Testis (tissue), 2 donors: ENCODE measurements at regions not wholly inside any gene's neighbourhood (a gene's known extent, or its start where the extent isn't known, plus 50 kb on each side); places are given as distances from the start of the nearest gene placed in this dataset.

Experiments
- POLR2A ChIP-seq: fragments of 450-650 bp; IDR thresholded peaks from one replicate; pipeline ENCODE4 v1.6.1; 2017; ENCODE audit warnings: antibody characterized with exemption, mild to moderate bottlenecking, moderate library complexity
- TF ChIP-seq, protein P1 (sequence below), 3 experiments: fragments of 450-650 bp in 2 of 3; fragments of 200-600 bp in 1 of 3; sonication (generic) in 1 of 3; IDR thresholded peaks; one replicate each; pipeline ENCODE4 v1.5.1; 2016 to 2019; ENCODE audit warnings: antibody characterized with exemption in 3 of 3, mild to moderate bottlenecking in 2 of 3, moderate library complexity in 1 of 3

DNA sequence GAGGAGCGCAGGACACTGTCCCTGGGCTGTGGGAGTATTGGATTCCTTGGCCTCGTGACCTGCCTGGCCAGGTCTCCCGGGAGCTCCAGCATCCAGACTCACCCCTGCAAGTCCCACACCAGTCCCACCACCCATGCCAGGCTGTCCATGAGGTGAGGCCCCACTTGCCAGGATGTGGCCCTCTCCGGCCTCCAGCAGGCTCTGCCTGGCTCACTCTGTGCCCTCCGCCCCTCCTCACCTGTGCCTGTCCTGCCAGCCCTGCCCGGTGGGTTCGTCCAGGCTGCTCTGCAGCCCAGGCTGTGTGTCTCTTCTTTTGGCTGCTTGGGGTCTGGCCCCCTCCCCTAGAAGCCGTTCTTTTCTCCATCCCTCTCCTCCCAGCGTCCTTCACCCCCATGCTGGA, 436.8 kb upstream of the MYT1L start:
- TF ChIP-seq, protein P1, sequence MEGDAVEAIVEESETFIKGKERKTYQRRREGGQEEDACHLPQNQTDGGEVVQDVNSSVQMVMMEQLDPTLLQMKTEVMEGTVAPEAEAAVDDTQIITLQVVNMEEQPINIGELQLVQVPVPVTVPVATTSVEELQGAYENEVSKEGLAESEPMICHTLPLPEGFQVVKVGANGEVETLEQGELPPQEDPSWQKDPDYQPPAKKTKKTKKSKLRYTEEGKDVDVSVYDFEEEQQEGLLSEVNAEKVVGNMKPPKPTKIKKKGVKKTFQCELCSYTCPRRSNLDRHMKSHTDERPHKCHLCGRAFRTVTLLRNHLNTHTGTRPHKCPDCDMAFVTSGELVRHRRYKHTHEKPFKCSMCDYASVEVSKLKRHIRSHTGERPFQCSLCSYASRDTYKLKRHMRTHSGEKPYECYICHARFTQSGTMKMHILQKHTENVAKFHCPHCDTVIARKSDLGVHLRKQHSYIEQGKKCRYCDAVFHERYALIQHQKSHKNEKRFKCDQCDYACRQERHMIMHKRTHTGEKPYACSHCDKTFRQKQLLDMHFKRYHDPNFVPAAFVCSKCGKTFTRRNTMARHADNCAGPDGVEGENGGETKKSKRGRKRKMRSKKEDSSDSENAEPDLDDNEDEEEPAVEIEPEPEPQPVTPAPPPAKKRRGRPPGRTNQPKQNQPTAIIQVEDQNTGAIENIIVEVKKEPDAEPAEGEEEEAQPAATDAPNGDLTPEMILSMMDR (IDR thresholded peaks at IDR 0.05) = no peak
- TF ChIP-seq POLR2A = no peak
